ENCODE measurements at regions not wholly inside any gene's neighbourhood (a gene's known extent, or its start where the extent isn't known, plus 50 kb on each side); places are given as distances from the start of the nearest gene placed in this dataset.

DNA sequence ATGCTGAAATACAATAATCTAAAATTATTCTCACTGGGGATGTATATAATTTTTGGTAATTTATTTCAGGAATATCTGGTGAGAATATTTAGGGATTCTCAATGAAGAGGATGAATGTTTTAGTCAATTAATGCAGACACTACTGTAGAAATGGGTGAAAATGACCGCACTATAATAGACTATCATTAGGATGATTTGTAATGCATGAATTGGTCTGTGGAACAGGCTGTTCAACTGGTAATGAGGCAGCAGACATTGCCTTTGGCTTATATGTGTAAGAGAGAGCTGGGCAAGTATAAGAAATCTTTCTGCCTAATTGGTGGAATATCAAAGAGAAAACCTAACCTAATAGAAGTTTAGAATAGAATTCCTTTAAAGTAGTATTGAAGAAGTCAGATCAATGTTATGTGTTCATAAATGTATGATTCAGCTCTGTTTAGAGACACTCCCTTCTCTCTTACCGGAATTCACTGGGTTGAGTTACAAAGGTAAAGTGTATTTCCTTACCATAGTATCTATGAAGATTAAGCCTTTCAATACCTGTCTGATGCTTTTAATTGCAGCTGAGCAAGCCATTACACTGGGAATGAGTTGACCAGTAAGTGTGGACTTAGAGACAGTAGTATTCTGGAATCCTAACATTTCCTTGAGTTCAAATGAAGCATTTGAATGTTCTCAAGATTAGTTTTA is 274.5 kb downstream of the S1PR1 start:
- TF ChIP-seq, protein P1, sequence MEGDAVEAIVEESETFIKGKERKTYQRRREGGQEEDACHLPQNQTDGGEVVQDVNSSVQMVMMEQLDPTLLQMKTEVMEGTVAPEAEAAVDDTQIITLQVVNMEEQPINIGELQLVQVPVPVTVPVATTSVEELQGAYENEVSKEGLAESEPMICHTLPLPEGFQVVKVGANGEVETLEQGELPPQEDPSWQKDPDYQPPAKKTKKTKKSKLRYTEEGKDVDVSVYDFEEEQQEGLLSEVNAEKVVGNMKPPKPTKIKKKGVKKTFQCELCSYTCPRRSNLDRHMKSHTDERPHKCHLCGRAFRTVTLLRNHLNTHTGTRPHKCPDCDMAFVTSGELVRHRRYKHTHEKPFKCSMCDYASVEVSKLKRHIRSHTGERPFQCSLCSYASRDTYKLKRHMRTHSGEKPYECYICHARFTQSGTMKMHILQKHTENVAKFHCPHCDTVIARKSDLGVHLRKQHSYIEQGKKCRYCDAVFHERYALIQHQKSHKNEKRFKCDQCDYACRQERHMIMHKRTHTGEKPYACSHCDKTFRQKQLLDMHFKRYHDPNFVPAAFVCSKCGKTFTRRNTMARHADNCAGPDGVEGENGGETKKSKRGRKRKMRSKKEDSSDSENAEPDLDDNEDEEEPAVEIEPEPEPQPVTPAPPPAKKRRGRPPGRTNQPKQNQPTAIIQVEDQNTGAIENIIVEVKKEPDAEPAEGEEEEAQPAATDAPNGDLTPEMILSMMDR (IDR thresholded peaks at IDR 0.05; ENCODE audit: low read length) = no peak
- no peak for TF ChIP-seq EZH2 (IDR thresholded peaks at IDR 0.05; ENCODE audit: borderline replicate concordance, low read length)
